ENCODE measurements at regions not wholly inside any gene's neighbourhood (a gene's known extent, or its start where the extent isn't known, plus 50 kb on each side); places are given as distances from the start of the nearest gene placed in this dataset.

- WGBS, 2 donors = 73 to 78% methylated on average over 12 of the region's 12 CpGs
- Histone ChIP-seq H3K27ac (peak overlapping the region in 1 of 3 donors; percentile 53), H3K9me3 (no peaks in the 10 kb centered on the region), H3K4me1 (peaks cover 23 to 25% of the 10 kb centered on the region in 2 donors), H3K27me3 (no peaks in the 10 kb centered on the region), H3K4me3 (replicated peaks in 1 of 3) (no peak overlapping the region), H3K36me3 (no peaks in the 10 kb centered on the region)
- intact Hi-C loops (cut with DNase I) = no loop called here
- TF ChIP-seq POLR2A (IDR thresholded peaks at IDR 0.05) (no peak), CTCF (IDR thresholded peaks at IDR 0.05) (no peak)
- DNase-seq = no peak
Observed at GRCh38 chr11:70877151-70877550, 375.2 kb downstream of the SHANK2 start.

- Histone ChIP-seq H3K27me3 (no peaks in the 10 kb centered on the region), H3K36me3 (no peaks in the 10 kb centered on the region), H3K4me1 (peaks cover 11 to 13% of the 10 kb centered on the region in 2 donors), H3K27ac (no peak overlapping the region), H3K9me3 (no peaks in the 10 kb centered on the region), H3K4me3 (replicated peaks in 1 of 3) (no peak overlapping the region)
- 88 to 92% methylated on average over 7 of the region's 7 CpGs for WGBS, 2 donors
- no peak for DNase-seq
- intact Hi-C loops (cut with DNase I) = no loop called here
- TF ChIP-seq POLR2A (IDR thresholded peaks at IDR 0.05) (no peak), CTCF (IDR thresholded peaks at IDR 0.05) (no peak)
Observed at GRCh38 chr11:70878366-70878765, 374.0 kb downstream of the SHANK2 start.

- H3K4me3 ChIP-seq (replicated peaks in 1 of 3) = no peak overlapping the region
- no peaks in the 10 kb centered on the region for H3K36me3 ChIP-seq
- no peaks in the 10 kb centered on the region for H3K9me3 ChIP-seq
- no peak for DNase-seq
- no peak overlapping the region for H3K27ac ChIP-seq
- 90 to 98% methylated on average over 7 to 11 of the region's 11 CpGs for WGBS, 2 donors
- TF ChIP-seq POLR2A (IDR thresholded peaks at IDR 0.05) (no peak), CTCF (IDR thresholded peaks at IDR 0.05) (no peak)
- intact Hi-C loops (cut with DNase I) = no loop called here
- peaks cover 8 to 12% of the 10 kb centered on the region in 2 donors for H3K4me1 ChIP-seq
- H3K27me3 ChIP-seq = no peaks in the 10 kb centered on the region
Observed at GRCh38 chr11:70879601-70880285, 372.6 kb downstream of the SHANK2 start.

- Histone ChIP-seq H3K36me3 (no peaks in the 10 kb centered on the region), H3K27me3 (no peaks in the 10 kb centered on the region), H3K9me3 (no peaks in the 10 kb centered on the region), H3K27ac (no peak overlapping the region), H3K4me3 (replicated peaks in 1 of 3) (no peak overlapping the region), H3K4me1 (peaks cover 8 to 12% of the 10 kb centered on the region in 2 donors)
- WGBS, 2 donors = 82 to 92% methylated on average over 4 to 5 of the region's 5 CpGs
- no peak for DNase-seq
- TF ChIP-seq CTCF (IDR thresholded peaks at IDR 0.05) (no peak), POLR2A (IDR thresholded peaks at IDR 0.05) (no peak)
- intact Hi-C loops (cut with DNase I) = no loop called here
Observed at GRCh38 chr11:70880416-70880815, 372.0 kb downstream of the SHANK2 start.

- no peaks in the 10 kb centered on the region for H3K36me3 ChIP-seq
- H3K4me1 ChIP-seq = peaks cover 1 to 3% of the 10 kb centered on the region in 2 donors
- 73 to 79% methylated on average over 8 of the region's 8 CpGs for WGBS, 2 donors
- DNase-seq = no peak
- H3K27me3 ChIP-seq = no peaks in the 10 kb centered on the region
- no peaks in the 10 kb centered on the region for H3K9me3 ChIP-seq
- TF ChIP-seq POLR2A (IDR thresholded peaks at IDR 0.05) = no peak
- no peak for TF ChIP-seq CTCF (IDR thresholded peaks at IDR 0.05)
- H3K4me3 ChIP-seq (replicated peaks in 1 of 3) = no peak overlapping the region
- no peak overlapping the region for H3K27ac ChIP-seq
- intact Hi-C loops (cut with DNase I) = no loop called here
Observed at GRCh38 chr11:70881948-70882715, 370.2 kb downstream of the SHANK2 start.

Measured in thyroid gland (tissue), 4 donors.